Erythroblast (primary cell): ENCODE measurements at regions not wholly inside any gene's neighbourhood (a gene's known extent, or its start where the extent isn't known, plus 50 kb on each side); places are given as distances from the start of the nearest gene placed in this dataset.
"Not testable (repeated sequence)": the region's sequence is repeated elsewhere in the genome, so short reads cannot be mapped to it uniquely, and the experiment has no call there.

Source experiments
- DNase-seq, 2 experiments: peaks; one replicate each; lab custom pipeline; 2025; lab: John Stamatoyannopoulos, UW
- GATA1 ChIP-seq: IDR thresholded peaks from 2 replicates; pipeline ENCODE4 v1.6.1; 2011; ENCODE audit warnings: low read depth, mild to moderate bottlenecking, control low read depth, low read length, moderate library complexity
- POLR2A ChIP-seq: IDR thresholded peaks from 2 replicates; pipeline ENCODE4 v1.6.1; 2011; ENCODE audit warnings: mild to moderate bottlenecking, low read length

- DNase-seq, result no peak
- TF ChIP-seq GATA1 (no peak), POLR2A (no peak)
Measured at GRCh38 chr1:187920976-187921375, 1092.2 kb downstream of the PLA2G4A start.

- TF ChIP-seq POLR2A, result no peak
- no peak for TF ChIP-seq GATA1
- DNase-seq, result no peak
Measured at GRCh38 chr1:187921426-187921825, 1092.7 kb downstream of the PLA2G4A start.

DNA sequence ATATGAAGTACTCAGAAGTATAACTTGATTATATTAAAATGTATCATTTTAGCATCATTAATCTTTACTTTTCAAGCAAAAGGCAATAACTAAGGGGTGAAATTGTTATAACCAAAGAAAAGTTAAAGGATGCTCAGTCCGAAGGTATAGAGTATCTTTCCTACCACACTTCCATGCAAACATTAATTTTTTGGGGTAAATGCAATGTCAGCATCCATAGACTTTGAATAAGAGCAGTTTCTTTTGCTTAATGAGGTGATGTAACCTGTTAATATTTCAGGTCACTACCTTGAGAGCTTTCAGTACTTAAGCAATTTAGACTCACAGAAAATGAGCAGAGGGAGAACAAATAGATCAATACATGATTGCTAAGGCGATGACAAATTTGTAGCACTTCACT lies 1093.5 kb downstream of the PLA2G4A start:
- TF ChIP-seq GATA1, result no peak
- TF ChIP-seq POLR2A, result no peak
- no peak for DNase-seq

DNA sequence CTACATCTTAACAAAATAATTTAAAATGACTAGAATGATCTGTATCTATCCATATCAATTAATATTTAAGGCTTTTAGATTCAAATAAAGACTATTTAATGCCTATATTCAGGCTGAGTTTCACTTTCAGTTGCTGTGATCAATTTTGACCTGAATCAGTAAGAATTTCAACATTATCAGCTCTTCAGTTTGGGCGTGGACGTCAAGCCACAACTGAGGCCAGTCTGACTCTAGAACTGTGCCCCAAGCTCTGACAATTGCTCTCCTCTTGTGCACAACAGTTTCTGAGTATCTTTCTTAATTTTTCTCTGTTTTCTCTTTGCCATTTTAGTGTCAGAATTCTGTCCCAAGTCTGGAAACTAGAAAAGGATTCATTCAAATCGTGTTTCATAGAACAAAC lies 1095.5 kb downstream of the PLA2G4A start:
- TF ChIP-seq POLR2A, result no peak
- TF ChIP-seq GATA1, result no peak
- no peak for DNase-seq

- TF ChIP-seq POLR2A (no peak), GATA1 (no peak)
Measured at GRCh38 chr1:187928288-187928687, 1099.5 kb downstream of the PLA2G4A start.

DNA sequence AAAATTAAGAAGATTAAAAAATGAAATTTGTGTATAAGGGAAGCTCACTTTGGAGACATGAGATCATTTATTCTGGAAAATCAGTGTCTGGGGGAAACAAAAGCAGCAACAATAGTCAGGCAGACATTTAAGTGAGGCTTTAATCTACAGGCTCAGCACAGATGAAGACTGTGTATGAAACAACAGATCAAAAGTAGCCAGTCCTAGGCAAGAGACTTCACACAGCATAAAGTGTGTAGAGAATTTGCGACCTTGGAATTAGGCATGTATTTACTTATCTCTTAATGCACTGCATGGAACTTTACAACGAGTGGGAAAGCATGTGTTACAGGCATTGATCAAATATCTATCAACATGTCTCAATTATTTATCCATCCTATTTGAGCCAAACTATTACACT lies 1099.9 kb downstream of the PLA2G4A start:
- no peak for TF ChIP-seq POLR2A
- TF ChIP-seq GATA1, result no peak
- no peak for DNase-seq

More at GRCh38 chr1:187928288-187928687, 1099.5 kb downstream of the PLA2G4A start:
- DNase-seq, result no peak

DNA sequence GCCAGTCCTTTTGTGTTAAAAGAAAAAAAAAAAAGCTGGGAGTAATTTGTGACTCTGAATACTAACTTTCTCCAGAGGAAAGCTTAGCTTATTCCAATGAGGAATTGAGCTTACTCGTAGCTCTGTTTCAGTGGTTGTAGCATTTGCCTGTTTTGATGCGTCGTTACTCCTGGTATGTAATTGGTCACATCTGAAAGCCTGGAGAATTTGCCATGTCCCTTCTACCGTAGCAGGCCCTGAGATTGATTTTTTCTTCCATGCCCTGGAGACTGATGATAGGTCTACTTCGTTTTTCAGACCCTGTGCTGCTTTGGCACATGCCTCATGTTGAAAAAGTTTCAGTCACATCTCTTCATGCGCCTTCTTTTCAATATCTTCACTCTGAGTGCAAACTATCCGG lies 1103.0 kb downstream of the PLA2G4A start:
- no peak for TF ChIP-seq GATA1
- no peak for TF ChIP-seq POLR2A
- DNase-seq, result no peak

DNA sequence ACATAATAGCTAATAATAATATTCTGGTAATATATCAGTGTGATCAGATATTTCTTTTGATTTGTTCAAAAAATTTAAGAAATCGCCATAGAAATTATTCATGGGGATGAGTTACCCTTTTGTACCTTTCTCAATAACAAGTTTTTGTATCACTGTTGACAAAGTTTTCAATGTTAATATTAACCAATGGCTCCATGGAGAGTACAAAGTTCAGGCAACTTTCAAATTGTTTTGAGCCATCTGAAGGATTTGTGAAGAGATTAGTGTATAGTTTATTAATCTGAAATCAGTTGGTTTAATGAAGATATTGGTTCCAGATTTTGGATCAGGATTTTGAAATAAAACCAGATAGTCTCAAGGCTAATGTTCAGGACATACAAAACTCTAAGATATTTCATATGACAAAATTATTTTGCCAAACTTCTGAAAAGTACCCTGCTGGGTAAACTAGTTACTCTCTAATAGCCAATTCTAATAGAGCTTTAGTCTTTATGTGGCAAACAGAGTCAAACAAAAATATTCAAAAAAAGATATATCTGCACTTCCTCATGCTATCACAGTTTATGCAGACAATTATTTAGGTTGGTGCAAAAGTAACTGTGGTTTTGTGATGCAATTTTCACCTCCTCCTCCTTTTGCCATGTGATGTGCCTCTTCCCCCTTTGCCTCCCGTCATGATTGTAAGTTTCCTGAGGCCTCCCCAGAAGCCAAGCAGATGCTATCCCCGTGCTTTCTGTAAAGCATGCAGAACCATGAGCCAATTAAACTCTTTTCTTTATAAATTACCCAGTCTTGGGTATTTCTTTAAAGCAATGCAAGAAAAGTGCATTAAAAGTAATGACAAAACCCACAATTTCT lies 1105.0 kb downstream of the PLA2G4A start:
- TF ChIP-seq GATA1 (no peak), POLR2A (no peak)
- DNase-seq, result no peak

GRCh38 chr1:187936667-187937066 lies 1107.9 kb downstream of the PLA2G4A start:
- no peak for DNase-seq
- TF ChIP-seq GATA1 (no peak), POLR2A (no peak)

- no peak for TF ChIP-seq POLR2A
- no peak for TF ChIP-seq GATA1
- DNase-seq, result no peak
Measured at GRCh38 chr1:187938092-187938491, 1109.3 kb downstream of the PLA2G4A start.

GRCh38 chr1:187942986-187943385 lies 1114.2 kb downstream of the PLA2G4A start:
- DNase-seq, result no peak

DNA sequence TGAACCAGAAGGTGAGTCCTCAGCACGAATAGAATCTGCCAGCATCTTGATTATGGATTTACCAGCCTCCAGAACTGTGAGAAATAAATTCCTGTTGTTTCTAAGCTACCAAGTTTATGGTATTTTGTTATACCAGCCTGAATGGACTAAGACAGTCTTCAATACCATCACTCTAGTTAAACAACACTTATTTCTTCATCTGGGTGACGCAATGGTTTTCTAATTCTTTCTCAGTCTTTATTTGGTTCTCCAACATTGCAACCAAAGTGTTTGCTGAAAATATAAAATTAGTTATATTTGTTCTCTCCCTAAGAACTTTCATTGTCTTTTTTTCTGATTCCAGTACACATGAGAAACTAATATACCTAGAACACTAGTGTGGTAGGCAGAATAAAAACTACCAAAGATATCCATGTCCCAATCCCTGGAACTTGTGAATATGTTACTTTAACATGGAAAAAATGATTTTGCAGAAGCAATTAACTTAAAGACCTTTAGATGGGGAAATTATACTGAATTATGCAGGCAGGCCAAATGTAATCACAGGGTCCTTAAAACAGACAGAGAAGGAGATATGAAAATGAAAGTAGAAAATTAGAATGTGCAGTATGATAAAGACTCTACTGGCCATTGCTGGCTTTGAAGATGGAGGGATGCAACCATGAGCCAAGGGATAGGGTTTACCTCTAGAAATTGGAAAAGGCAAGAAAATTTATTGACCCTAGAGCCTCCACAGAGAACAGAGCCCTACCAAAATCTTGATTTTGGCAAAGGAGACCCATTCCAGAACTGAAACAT lies 1115.1 kb downstream of the PLA2G4A start:
- DNase-seq, result no peak
- TF ChIP-seq POLR2A (no peak), GATA1 (no peak)

More at GRCh38 chr1:187942986-187943385, 1114.2 kb downstream of the PLA2G4A start:
- TF ChIP-seq POLR2A (no peak), GATA1 (no peak)

GRCh38 chr1:187946661-187947060 lies 1117.9 kb downstream of the PLA2G4A start:
- not testable (repeated sequence) for DNase-seq

- no peak for DNase-seq
- TF ChIP-seq GATA1 (no peak), POLR2A (no peak)
Measured at GRCh38 chr1:187947359-187947758, 1118.6 kb downstream of the PLA2G4A start.
